ENCODE measurements at regions not wholly inside any gene's neighbourhood (a gene's known extent, or its start where the extent isn't known, plus 50 kb on each side); places are given as distances from the start of the nearest gene placed in this dataset.

DNA sequence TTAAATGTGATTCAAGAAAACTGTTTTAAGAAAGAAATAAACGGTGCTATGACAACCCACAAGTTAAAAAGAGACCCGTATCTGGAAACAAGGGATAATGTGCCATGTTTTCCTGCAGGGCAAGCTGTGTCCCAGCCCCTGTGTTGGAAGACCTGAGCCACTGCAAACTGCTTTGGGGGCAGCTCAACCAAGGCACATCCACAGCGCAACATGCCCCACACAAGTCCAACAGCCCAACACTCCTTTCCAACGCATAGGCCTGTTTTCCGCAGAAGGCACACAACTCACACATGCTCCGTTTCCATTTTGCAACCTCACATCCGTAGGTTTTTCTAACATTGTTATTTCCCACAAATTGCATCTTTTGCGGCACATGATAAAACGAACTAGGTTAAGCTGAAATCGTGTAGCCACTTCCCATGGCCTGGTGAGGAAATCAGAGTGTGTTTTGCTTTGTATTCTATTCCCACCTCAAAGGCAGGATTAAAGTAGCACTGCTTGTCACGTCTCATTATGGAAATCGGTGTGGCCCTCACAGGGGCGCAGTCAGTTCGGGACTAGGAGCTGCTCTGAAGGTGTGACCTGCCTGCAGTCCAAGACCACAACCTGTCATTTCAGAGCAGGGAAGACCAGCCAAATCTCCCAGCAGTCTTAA, 50.5 kb upstream of the ZNF516 start:
- Mint-ChIP-seq H3K4me1 (ENCODE audit: unreplicated experiment) (peaks cover 5% of the 10 kb centered on the region), H3K4me3 (ENCODE audit: unreplicated experiment) (no peak overlapping the region), H3K36me3 (ENCODE audit: unreplicated experiment) (no peaks in the 10 kb centered on the region), H3K9me3 (ENCODE audit: unreplicated experiment) (no peaks in the 10 kb centered on the region), H3K27me3 (ENCODE audit: unreplicated experiment) (peaks cover 11% of the 10 kb centered on the region), H3K27ac (ENCODE audit: unreplicated experiment) (no peak overlapping the region)
- peak; percentile 49 for DNase-seq (ENCODE audit: extremely low spot score, unreplicated experiment)
- TF ChIP-seq, protein P1, sequence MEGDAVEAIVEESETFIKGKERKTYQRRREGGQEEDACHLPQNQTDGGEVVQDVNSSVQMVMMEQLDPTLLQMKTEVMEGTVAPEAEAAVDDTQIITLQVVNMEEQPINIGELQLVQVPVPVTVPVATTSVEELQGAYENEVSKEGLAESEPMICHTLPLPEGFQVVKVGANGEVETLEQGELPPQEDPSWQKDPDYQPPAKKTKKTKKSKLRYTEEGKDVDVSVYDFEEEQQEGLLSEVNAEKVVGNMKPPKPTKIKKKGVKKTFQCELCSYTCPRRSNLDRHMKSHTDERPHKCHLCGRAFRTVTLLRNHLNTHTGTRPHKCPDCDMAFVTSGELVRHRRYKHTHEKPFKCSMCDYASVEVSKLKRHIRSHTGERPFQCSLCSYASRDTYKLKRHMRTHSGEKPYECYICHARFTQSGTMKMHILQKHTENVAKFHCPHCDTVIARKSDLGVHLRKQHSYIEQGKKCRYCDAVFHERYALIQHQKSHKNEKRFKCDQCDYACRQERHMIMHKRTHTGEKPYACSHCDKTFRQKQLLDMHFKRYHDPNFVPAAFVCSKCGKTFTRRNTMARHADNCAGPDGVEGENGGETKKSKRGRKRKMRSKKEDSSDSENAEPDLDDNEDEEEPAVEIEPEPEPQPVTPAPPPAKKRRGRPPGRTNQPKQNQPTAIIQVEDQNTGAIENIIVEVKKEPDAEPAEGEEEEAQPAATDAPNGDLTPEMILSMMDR (IDR thresholded peaks at IDR 0.05), result no peak

DNA sequence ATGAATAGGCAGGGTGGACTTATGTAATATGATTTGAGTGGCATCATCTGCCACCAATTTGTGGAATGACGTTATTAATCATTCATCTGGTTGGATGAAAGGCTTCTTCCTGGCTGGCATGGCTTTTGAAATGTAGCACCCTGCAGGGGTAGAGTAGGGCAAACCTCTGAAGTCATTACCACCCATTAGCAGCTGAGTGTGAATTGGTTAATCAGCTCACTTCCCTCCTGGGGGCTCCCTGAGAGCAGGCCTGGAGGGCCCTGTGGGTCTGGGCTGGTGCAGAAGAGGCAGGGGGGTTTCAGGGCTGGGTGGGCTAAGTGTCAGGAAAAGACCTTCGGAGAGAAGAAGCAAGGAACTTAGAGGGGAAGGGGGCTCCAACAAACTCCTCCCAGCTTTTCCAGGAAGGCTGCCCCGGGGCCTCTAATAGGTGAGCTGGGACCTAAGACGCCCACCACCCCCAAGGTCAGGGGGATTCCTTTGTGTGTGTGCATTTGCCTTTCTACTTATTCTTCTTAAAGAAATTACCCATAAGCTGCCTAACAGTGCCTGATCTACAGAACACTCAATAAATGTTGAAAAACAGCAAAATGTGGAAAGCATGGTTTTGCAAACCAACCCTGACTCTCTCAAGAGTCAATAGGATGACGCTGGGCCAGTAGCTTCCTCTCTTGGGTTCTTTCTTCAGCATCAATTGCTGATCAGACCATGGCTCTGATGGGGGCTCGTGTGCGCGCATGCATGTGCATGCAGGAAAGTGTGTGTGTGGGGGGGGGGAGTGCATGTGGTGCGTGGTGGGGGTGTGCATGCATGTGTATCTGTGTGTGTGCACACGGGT, 49.7 kb upstream of the ZNF516 start:
- peaks cover 5% of the 10 kb centered on the region for H3K4me1 Mint-ChIP-seq (ENCODE audit: unreplicated experiment)
- peak; percentile 51 for DNase-seq (ENCODE audit: extremely low spot score, unreplicated experiment)
- peaks cover 8% of the 10 kb centered on the region for H3K27me3 Mint-ChIP-seq (ENCODE audit: unreplicated experiment)
- TF ChIP-seq, protein P1 (IDR thresholded peaks at IDR 0.05), result no peak
- H3K27ac Mint-ChIP-seq (ENCODE audit: unreplicated experiment), result no peak overlapping the region
- no peaks in the 10 kb centered on the region for H3K36me3 Mint-ChIP-seq (ENCODE audit: unreplicated experiment)
- H3K4me3 Mint-ChIP-seq (ENCODE audit: unreplicated experiment), result no peak overlapping the region
- H3K9me3 Mint-ChIP-seq (ENCODE audit: unreplicated experiment), result no peaks in the 10 kb centered on the region

All from osteocyte (in vitro differentiated cells).